ENCODE measurements at regions not wholly inside any gene's neighbourhood (a gene's known extent, or its start where the extent isn't known, plus 50 kb on each side); places are given as distances from the start of the nearest gene placed in this dataset.

GRCh38 chr4:136812100-136812880 lies 720.0 kb downstream of the PCDH18 start:
- Histone ChIP-seq H3K9me3 (peaks cover 0 to 14% (median 0%) of the 10 kb centered on the region in 4 donors), H3K36me3 (no peaks in the 10 kb centered on the region), H3K4me1 (no peaks in the 10 kb centered on the region), H3K4me3 (no peak overlapping the region), H3K27ac (no peak overlapping the region), H3K27me3 (no peaks in the 10 kb centered on the region)
- DNase-seq = peak in 1 of 2 donors; percentile 71
- WGBS, 2 donors = 95 to 96% methylated on average over 24 to 39 of the region's 42 CpGs
- TF ChIP-seq CTCF (IDR thresholded peaks at IDR 0.05) (no peak), POLR2A (IDR thresholded peaks at IDR 0.05) (no peak), POLR2AphosphoS5 (IDR thresholded peaks at IDR 0.05) (no peak), EP300 (IDR thresholded peaks at IDR 0.05) (no peak)
- ATAC-seq (ENCODE audit: low FRiP score in 2 of 2) = peak; percentile 20 to 31

- no peak for TF ChIP-seq POLR2AphosphoS5 (IDR thresholded peaks at IDR 0.05)
- TF ChIP-seq CTCF (IDR thresholded peaks at IDR 0.05) = no peak
- TF ChIP-seq POLR2A (IDR thresholded peaks at IDR 0.05) = no peak
- TF ChIP-seq EP300 (IDR thresholded peaks at IDR 0.05) = no peak
- DNase-seq = peak in 1 of 2 donors; percentile 58
- 90 to 94% methylated on average over 4 to 14 of the region's 14 CpGs for WGBS, 2 donors
- Histone ChIP-seq H3K27me3 (no peaks in the 10 kb centered on the region), H3K36me3 (no peaks in the 10 kb centered on the region), H3K4me3 (no peak overlapping the region), H3K4me1 (no peaks in the 10 kb centered on the region), H3K27ac (no peak overlapping the region), H3K9me3 (peaks cover 0 to 17% (median 0%) of the 10 kb centered on the region in 4 donors)
- peak in 1 of 2 donors; percentile 68 for ATAC-seq (ENCODE audit: low FRiP score in 2 of 2)
Measured at GRCh38 chr4:136811496-136812077, 720.7 kb downstream of the PCDH18 start.

GRCh38 chr4:136810626-136811025 lies 721.7 kb downstream of the PCDH18 start:
- no peak for ATAC-seq (ENCODE audit: low FRiP score in 2 of 2)
- H3K27me3 ChIP-seq = no peaks in the 10 kb centered on the region
- peak in 1 of 2 donors; percentile 23 for DNase-seq
- H3K4me1 ChIP-seq = no peaks in the 10 kb centered on the region
- no peak overlapping the region for H3K27ac ChIP-seq
- no peak for TF ChIP-seq CTCF (IDR thresholded peaks at IDR 0.05)
- TF ChIP-seq POLR2AphosphoS5 (IDR thresholded peaks at IDR 0.05) = no peak
- TF ChIP-seq EP300 (IDR thresholded peaks at IDR 0.05) = no peak
- H3K4me3 ChIP-seq = no peak overlapping the region
- no peaks in the 10 kb centered on the region for H3K36me3 ChIP-seq
- 79 to 88% methylated on average over 4 to 6 of the region's 6 CpGs for WGBS, 2 donors
- H3K9me3 ChIP-seq = peaks cover 0 to 20% (median 2%) of the 10 kb centered on the region in 4 donors

- Histone ChIP-seq H3K27ac (no peak overlapping the region), H3K4me1 (no peaks in the 10 kb centered on the region), H3K36me3 (no peaks in the 10 kb centered on the region), H3K9me3 (peaks cover 0 to 12% (median 2%) of the 10 kb centered on the region in 4 donors), H3K27me3 (no peaks in the 10 kb centered on the region), H3K4me3 (no peak overlapping the region)
- WGBS, 2 donors = 77 to 88% methylated on average over 1 of the region's 1 CpG
- DNase-seq (no peak), ATAC-seq (ENCODE audit: low FRiP score in 2 of 2) (no peak)
- TF ChIP-seq EP300 (IDR thresholded peaks at IDR 0.05) (no peak), CTCF (IDR thresholded peaks at IDR 0.05) (no peak), POLR2A (IDR thresholded peaks at IDR 0.05) (no peak), POLR2AphosphoS5 (IDR thresholded peaks at IDR 0.05) (no peak)
Measured at GRCh38 chr4:136806844-136807243, 725.5 kb downstream of the PCDH18 start.
